ENCODE measurements at regions not wholly inside any gene's neighbourhood (a gene's known extent, or its start where the extent isn't known, plus 50 kb on each side); places are given as distances from the start of the nearest gene placed in this dataset.

DNA sequence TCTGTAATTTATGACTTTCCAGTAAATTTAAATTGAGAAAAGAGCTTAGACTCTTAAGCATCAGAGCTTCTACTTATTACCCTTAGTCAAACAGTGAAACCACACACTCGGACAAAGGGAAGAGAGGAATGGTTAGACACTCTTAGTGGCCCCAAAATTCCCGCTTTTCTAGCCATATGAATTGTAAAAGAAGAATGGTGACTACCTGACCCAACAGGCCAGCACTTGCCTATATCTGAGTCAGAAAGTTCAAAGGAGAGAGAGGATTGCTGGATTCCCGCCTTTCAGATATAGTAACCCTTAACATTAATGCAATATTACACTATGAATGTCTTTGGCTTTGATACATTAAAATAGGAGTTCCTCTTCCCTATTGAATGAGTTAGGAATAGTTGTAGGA, 317.3 kb downstream of the PCDH17 start:
- no peak for TF ChIP-seq POLR2AphosphoS5 (IDR thresholded peaks at IDR 0.05; ENCODE audit: low read depth)
- TF ChIP-seq, protein P1, sequence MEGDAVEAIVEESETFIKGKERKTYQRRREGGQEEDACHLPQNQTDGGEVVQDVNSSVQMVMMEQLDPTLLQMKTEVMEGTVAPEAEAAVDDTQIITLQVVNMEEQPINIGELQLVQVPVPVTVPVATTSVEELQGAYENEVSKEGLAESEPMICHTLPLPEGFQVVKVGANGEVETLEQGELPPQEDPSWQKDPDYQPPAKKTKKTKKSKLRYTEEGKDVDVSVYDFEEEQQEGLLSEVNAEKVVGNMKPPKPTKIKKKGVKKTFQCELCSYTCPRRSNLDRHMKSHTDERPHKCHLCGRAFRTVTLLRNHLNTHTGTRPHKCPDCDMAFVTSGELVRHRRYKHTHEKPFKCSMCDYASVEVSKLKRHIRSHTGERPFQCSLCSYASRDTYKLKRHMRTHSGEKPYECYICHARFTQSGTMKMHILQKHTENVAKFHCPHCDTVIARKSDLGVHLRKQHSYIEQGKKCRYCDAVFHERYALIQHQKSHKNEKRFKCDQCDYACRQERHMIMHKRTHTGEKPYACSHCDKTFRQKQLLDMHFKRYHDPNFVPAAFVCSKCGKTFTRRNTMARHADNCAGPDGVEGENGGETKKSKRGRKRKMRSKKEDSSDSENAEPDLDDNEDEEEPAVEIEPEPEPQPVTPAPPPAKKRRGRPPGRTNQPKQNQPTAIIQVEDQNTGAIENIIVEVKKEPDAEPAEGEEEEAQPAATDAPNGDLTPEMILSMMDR (IDR thresholded peaks at IDR 0.05; ENCODE audit: insufficient read depth, low read length): no peak
- TF ChIP-seq, protein P2, sequence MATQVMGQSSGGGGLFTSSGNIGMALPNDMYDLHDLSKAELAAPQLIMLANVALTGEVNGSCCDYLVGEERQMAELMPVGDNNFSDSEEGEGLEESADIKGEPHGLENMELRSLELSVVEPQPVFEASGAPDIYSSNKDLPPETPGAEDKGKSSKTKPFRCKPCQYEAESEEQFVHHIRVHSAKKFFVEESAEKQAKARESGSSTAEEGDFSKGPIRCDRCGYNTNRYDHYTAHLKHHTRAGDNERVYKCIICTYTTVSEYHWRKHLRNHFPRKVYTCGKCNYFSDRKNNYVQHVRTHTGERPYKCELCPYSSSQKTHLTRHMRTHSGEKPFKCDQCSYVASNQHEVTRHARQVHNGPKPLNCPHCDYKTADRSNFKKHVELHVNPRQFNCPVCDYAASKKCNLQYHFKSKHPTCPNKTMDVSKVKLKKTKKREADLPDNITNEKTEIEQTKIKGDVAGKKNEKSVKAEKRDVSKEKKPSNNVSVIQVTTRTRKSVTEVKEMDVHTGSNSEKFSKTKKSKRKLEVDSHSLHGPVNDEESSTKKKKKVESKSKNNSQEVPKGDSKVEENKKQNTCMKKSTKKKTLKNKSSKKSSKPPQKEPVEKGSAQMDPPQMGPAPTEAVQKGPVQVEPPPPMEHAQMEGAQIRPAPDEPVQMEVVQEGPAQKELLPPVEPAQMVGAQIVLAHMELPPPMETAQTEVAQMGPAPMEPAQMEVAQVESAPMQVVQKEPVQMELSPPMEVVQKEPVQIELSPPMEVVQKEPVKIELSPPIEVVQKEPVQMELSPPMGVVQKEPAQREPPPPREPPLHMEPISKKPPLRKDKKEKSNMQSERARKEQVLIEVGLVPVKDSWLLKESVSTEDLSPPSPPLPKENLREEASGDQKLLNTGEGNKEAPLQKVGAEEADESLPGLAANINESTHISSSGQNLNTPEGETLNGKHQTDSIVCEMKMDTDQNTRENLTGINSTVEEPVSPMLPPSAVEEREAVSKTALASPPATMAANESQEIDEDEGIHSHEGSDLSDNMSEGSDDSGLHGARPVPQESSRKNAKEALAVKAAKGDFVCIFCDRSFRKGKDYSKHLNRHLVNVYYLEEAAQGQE (IDR thresholded peaks at IDR 0.05; ENCODE audit: insufficient replicate concordance, low read depth): no peak

Data from HL-60 (cell line).